H9 (cell line): ENCODE measurements at regions not wholly inside any gene's neighbourhood (a gene's known extent, or its start where the extent isn't known, plus 50 kb on each side); places are given as distances from the start of the nearest gene placed in this dataset.

ENCODE experiments used
- DNase-seq: peaks from one replicate; pipeline ENCODE4 v3.0.0-alpha.2; 2017
- H2AFZ ChIP-seq: one replicate; pipeline ENCODE4 v1.6.1; 2013; ENCODE audit warnings: mild to moderate bottlenecking, low read length, control low read depth, moderate library complexity
- H2AK5ac ChIP-seq: 2 replicates; pipeline ENCODE4 v1.6.1; 2013; ENCODE audit warnings: low read length, control low read depth, mixed read lengths; ENCODE audit not compliant: insufficient read length
- H2BK120ac ChIP-seq: one replicate; pipeline ENCODE4 v1.6.1; 2013; ENCODE audit warnings: low read depth, mild to moderate bottlenecking, low read length, control low read depth, inconsistent platforms; ENCODE audit not compliant: poor library complexity, severe bottlenecking
- H2BK12ac ChIP-seq: 2 replicates; pipeline ENCODE4 v1.6.1; 2013; ENCODE audit warnings: low read length, control low read depth, mixed read lengths, low read depth; ENCODE audit not compliant: insufficient read length
- H2BK15ac ChIP-seq: 2 replicates; pipeline ENCODE4 v1.6.1; 2013; ENCODE audit warnings: low read depth, low read length, control low read depth
- H2BK20ac ChIP-seq: one replicate; pipeline ENCODE4 v1.6.1; 2013; ENCODE audit warnings: low read depth, mild to moderate bottlenecking, low read length, control low read depth, inconsistent platforms; ENCODE audit not compliant: poor library complexity, severe bottlenecking
- H2BK5ac ChIP-seq: 2 replicates; pipeline ENCODE4 v1.6.1; 2013; ENCODE audit warnings: low read length, control low read depth, mixed read lengths; ENCODE audit not compliant: insufficient read length
- H3K14ac ChIP-seq: 2 replicates; pipeline ENCODE4 v1.6.1; 2013; ENCODE audit warnings: low read length, control low read depth; ENCODE audit not compliant: insufficient read depth
- H3K18ac ChIP-seq: 2 replicates; pipeline ENCODE4 v1.6.1; 2013; ENCODE audit warnings: low read depth, mild to moderate bottlenecking, mixed read lengths, low read length, control low read depth; ENCODE audit not compliant: insufficient read length
- H3K23ac ChIP-seq: 2 replicates; pipeline ENCODE4 v1.6.1; 2013; ENCODE audit warnings: low read length, control low read depth, mixed read lengths, low read depth; ENCODE audit not compliant: insufficient read length
- H3K23me2 ChIP-seq: 2 replicates; pipeline ENCODE4 v1.6.1; 2013; ENCODE audit warnings: low read depth, mild to moderate bottlenecking, mixed read lengths, low read length, control low read depth; ENCODE audit not compliant: insufficient read length, poor library complexity, severe bottlenecking
- H3K27ac ChIP-seq: 2 replicates; pipeline ENCODE4 v1.5.1; 2013; ENCODE audit warnings: low read length, control low read depth, mixed read lengths, low read depth; ENCODE audit not compliant: insufficient read length
- H3K27me3 ChIP-seq: 2 replicates; pipeline ENCODE4 v1.6.1; 2013; ENCODE audit warnings: low read length, control low read depth, inconsistent platforms; ENCODE audit not compliant: insufficient read depth
- H3K4ac ChIP-seq: 2 replicates; pipeline ENCODE4 v1.6.1; 2013; ENCODE audit warnings: low read depth, mild to moderate bottlenecking, control low read depth, inconsistent platforms, low read length, moderate library complexity
- H3K4me1 ChIP-seq: 2 replicates; pipeline ENCODE4 v1.6.1; 2013; ENCODE audit warnings: low read length, control low read depth, inconsistent platforms; ENCODE audit not compliant: insufficient read depth
- H3K4me2 ChIP-seq: 2 replicates; pipeline ENCODE4 v1.6.1; 2013; ENCODE audit warnings: low read length, control low read depth, mixed read lengths; ENCODE audit not compliant: insufficient read length, insufficient read depth
- H3K56ac ChIP-seq: 2 replicates; pipeline ENCODE4 v1.6.1; 2013; ENCODE audit warnings: low read depth, mild to moderate bottlenecking, mixed read lengths, low read length, control low read depth; ENCODE audit not compliant: insufficient read length
- H3K79me1 ChIP-seq: 2 replicates; pipeline ENCODE4 v1.6.1; 2013; ENCODE audit warnings: low read depth, mild to moderate bottlenecking, moderate library complexity, low read length, control low read depth, inconsistent platforms; ENCODE audit not compliant: insufficient read depth, poor library complexity, severe bottlenecking
- H3K79me2 ChIP-seq: 2 replicates; pipeline ENCODE4 v1.6.1; 2013; ENCODE audit warnings: low read length, control low read depth, inconsistent platforms; ENCODE audit not compliant: insufficient read depth
- H3K9ac ChIP-seq: 2 replicates; pipeline ENCODE4 v1.6.1; 2013; ENCODE audit warnings: low read length, control low read depth, mixed read lengths; ENCODE audit not compliant: insufficient read length; ENCODE audit errors: extremely low read depth
- H3K9me3 ChIP-seq: one replicate; pipeline ENCODE4 v1.6.1; 2013; ENCODE audit warnings: low read depth, low read length, inconsistent platforms; ENCODE audit not compliant: control insufficient read depth
- H3T11ph ChIP-seq: one replicate; pipeline ENCODE4 v1.6.1; 2013; ENCODE audit warnings: mild to moderate bottlenecking, low read length, control low read depth, inconsistent platforms
- H4K20me1 ChIP-seq: one replicate; pipeline ENCODE4 v1.6.1; 2013; ENCODE audit not compliant: control insufficient read depth, insufficient read length, insufficient read depth
- H4K5ac ChIP-seq: 2 replicates; pipeline ENCODE4 v1.6.1; 2013; ENCODE audit warnings: low read depth, mild to moderate bottlenecking, mixed read lengths, low read length, control low read depth; ENCODE audit not compliant: insufficient read length
- H4K8ac ChIP-seq: replicated peaks from 2 replicates; pipeline ENCODE4 v1.6.1; 2013; ENCODE audit warnings: low read length, control low read depth, mixed read lengths, low read depth; ENCODE audit not compliant: insufficient read length
- H4K91ac ChIP-seq: 2 replicates; pipeline ENCODE4 v1.6.1; 2013; ENCODE audit warnings: low read depth, mild to moderate bottlenecking, moderate library complexity, mixed read lengths, low read length, control low read depth; ENCODE audit not compliant: insufficient read length
- H3K27ac Mint-ChIP-seq, 3 experiments: 2 replicates in 2 of 3; 3 replicates in 1 of 3; pipeline ENCODE4 v1.8.0; 2020 to 2021; ENCODE audit warnings: mixed read lengths in 3 of 3, mild to moderate bottlenecking in 1 of 3, moderate library complexity in 1 of 3
- H3K27me3 Mint-ChIP-seq: 2 replicates; pipeline ENCODE4 v1.8.0; 2021; ENCODE audit warnings: low read depth, mild to moderate bottlenecking, moderate library complexity, mixed read lengths
- H3K36me3 Mint-ChIP-seq, 3 experiments: 2 replicates in 2 of 3; 3 replicates in 1 of 3; pipeline ENCODE4 v1.8.0; 2020 to 2021; ENCODE audit warnings: low read depth in 3 of 3, mixed read lengths in 3 of 3; ENCODE audit not compliant: insufficient read depth in 1 of 3
- H3K4me1 Mint-ChIP-seq, 2 experiments: 2 replicates each; pipeline ENCODE4 v1.8.0; 2020; ENCODE audit warnings: mixed read lengths in 2 of 2
- H3K4me3 Mint-ChIP-seq, 2 experiments: 2 replicates in 1 of 2; 3 replicates in 1 of 2; pipeline ENCODE4 v1.8.0; 2020 to 2021; ENCODE audit warnings: mild to moderate bottlenecking in 2 of 2, mixed read lengths in 2 of 2, moderate library complexity in 1 of 2
- H3K9me3 Mint-ChIP-seq, 2 experiments: 2 replicates in 1 of 2; 3 replicates in 1 of 2; pipeline ENCODE4 v1.8.0; 2020; ENCODE audit warnings: mild to moderate bottlenecking in 2 of 2, mixed read lengths in 2 of 2, moderate library complexity in 1 of 2
- CTCF ChIP-seq: fragments of 200-600 bp; sonication (generic); conservative IDR thresholded peaks from 3 replicates; pipeline ENCODE4 v1.8.0; 2021; ENCODE audit warnings: antibody characterized with exemption, mild to moderate bottlenecking
- WGBS: extraction: QIAGEN DNeasy Blood & Tissue Kit; methylation state at CpG from one replicate; pipeline ENCODE4 v1.1.7; 2013; ENCODE audit warnings: missing lambda C conversion rate, low lambda C conversion rate, mixed read lengths; ENCODE audit not compliant: insufficient read length; ENCODE audit errors: extremely low coverage; 5-methylcytosine and 5-hydroxymethylcytosine counted together

- Histone ChIP-seq H3K23me2 (no peaks in the 10 kb centered on the region), H4K20me1 (no peaks in the 10 kb centered on the region), H3K27ac (no peak overlapping the region), H4K8ac (no peak overlapping the region), H2BK5ac (no peak overlapping the region), H3T11ph (no peak overlapping the region), H3K4ac (no peak overlapping the region), H3K27me3 (no peaks in the 10 kb centered on the region), H3K14ac (no peak overlapping the region), H2AK5ac (no peak overlapping the region), H3K4me2 (no peak overlapping the region), H3K79me1 (no peaks in the 10 kb centered on the region), H4K91ac (no peak overlapping the region), H3K18ac (no peak overlapping the region), H3K56ac (no peak overlapping the region), H3K23ac (no peak overlapping the region), H2BK20ac (no peak overlapping the region), H2AFZ (no peak overlapping the region), H3K9me3 (no peaks in the 10 kb centered on the region), H4K5ac (no peak overlapping the region), H3K4me1 (no peaks in the 10 kb centered on the region), H2BK120ac (no peak overlapping the region), H2BK12ac (no peak overlapping the region), H2BK15ac (no peak overlapping the region), H3K79me2 (no peaks in the 10 kb centered on the region), H3K9ac (no peak overlapping the region)
- WGBS = no CpG with 5 or more reads among the region's 8 CpGs
- Mint-ChIP-seq H3K27ac (no peak overlapping the region), H3K4me1 (no peaks in the 10 kb centered on the region), H3K36me3 (no peaks in the 10 kb centered on the region), H3K9me3 (no peaks in the 10 kb centered on the region), H3K4me3 (no peak overlapping the region), H3K27me3 (no peaks in the 10 kb centered on the region; the same call in 1 of the 2 replicates)
- no peak for TF ChIP-seq CTCF
- no peak for DNase-seq
Observed at GRCh38 chr4:138766332-138766731, 249.2 kb upstream of the NOCT start.
